H9 (cell line): ENCODE measurements at regions not wholly inside any gene's neighbourhood (a gene's known extent, or its start where the extent isn't known, plus 50 kb on each side); places are given as distances from the start of the nearest gene placed in this dataset.

Experiments used
- DNase-seq: peaks from one replicate; pipeline ENCODE4 v3.0.0-alpha.2; 2017
- H2AFZ ChIP-seq: one replicate; pipeline ENCODE4 v1.6.1; 2013; ENCODE audit warnings: mild to moderate bottlenecking, low read length, control low read depth, moderate library complexity
- H2AK5ac ChIP-seq: 2 replicates; pipeline ENCODE4 v1.6.1; 2013; ENCODE audit warnings: low read length, control low read depth, mixed read lengths; ENCODE audit not compliant: insufficient read length
- H2BK120ac ChIP-seq: one replicate; pipeline ENCODE4 v1.6.1; 2013; ENCODE audit warnings: low read depth, mild to moderate bottlenecking, low read length, control low read depth, inconsistent platforms; ENCODE audit not compliant: poor library complexity, severe bottlenecking
- H2BK12ac ChIP-seq: 2 replicates; pipeline ENCODE4 v1.6.1; 2013; ENCODE audit warnings: low read length, control low read depth, mixed read lengths, low read depth; ENCODE audit not compliant: insufficient read length
- H2BK15ac ChIP-seq: 2 replicates; pipeline ENCODE4 v1.6.1; 2013; ENCODE audit warnings: low read depth, low read length, control low read depth
- H2BK20ac ChIP-seq: one replicate; pipeline ENCODE4 v1.6.1; 2013; ENCODE audit warnings: low read depth, mild to moderate bottlenecking, low read length, control low read depth, inconsistent platforms; ENCODE audit not compliant: poor library complexity, severe bottlenecking
- H2BK5ac ChIP-seq: 2 replicates; pipeline ENCODE4 v1.6.1; 2013; ENCODE audit warnings: low read length, control low read depth, mixed read lengths; ENCODE audit not compliant: insufficient read length
- H3K14ac ChIP-seq: 2 replicates; pipeline ENCODE4 v1.6.1; 2013; ENCODE audit warnings: low read length, control low read depth; ENCODE audit not compliant: insufficient read depth
- H3K18ac ChIP-seq: 2 replicates; pipeline ENCODE4 v1.6.1; 2013; ENCODE audit warnings: low read depth, mild to moderate bottlenecking, mixed read lengths, low read length, control low read depth; ENCODE audit not compliant: insufficient read length
- H3K23ac ChIP-seq: 2 replicates; pipeline ENCODE4 v1.6.1; 2013; ENCODE audit warnings: low read length, control low read depth, mixed read lengths, low read depth; ENCODE audit not compliant: insufficient read length
- H3K23me2 ChIP-seq: 2 replicates; pipeline ENCODE4 v1.6.1; 2013; ENCODE audit warnings: low read depth, mild to moderate bottlenecking, mixed read lengths, low read length, control low read depth; ENCODE audit not compliant: insufficient read length, poor library complexity, severe bottlenecking
- H3K27ac ChIP-seq: 2 replicates; pipeline ENCODE4 v1.5.1; 2013; ENCODE audit warnings: low read length, control low read depth, mixed read lengths, low read depth; ENCODE audit not compliant: insufficient read length
- H3K27me3 ChIP-seq: 2 replicates; pipeline ENCODE4 v1.6.1; 2013; ENCODE audit warnings: low read length, control low read depth, inconsistent platforms; ENCODE audit not compliant: insufficient read depth
- H3K4ac ChIP-seq: 2 replicates; pipeline ENCODE4 v1.6.1; 2013; ENCODE audit warnings: low read depth, mild to moderate bottlenecking, control low read depth, inconsistent platforms, low read length, moderate library complexity
- H3K4me1 ChIP-seq: 2 replicates; pipeline ENCODE4 v1.6.1; 2013; ENCODE audit warnings: low read length, control low read depth, inconsistent platforms; ENCODE audit not compliant: insufficient read depth
- H3K4me2 ChIP-seq: 2 replicates; pipeline ENCODE4 v1.6.1; 2013; ENCODE audit warnings: low read length, control low read depth, mixed read lengths; ENCODE audit not compliant: insufficient read length, insufficient read depth
- H3K56ac ChIP-seq: 2 replicates; pipeline ENCODE4 v1.6.1; 2013; ENCODE audit warnings: low read depth, mild to moderate bottlenecking, mixed read lengths, low read length, control low read depth; ENCODE audit not compliant: insufficient read length
- H3K79me1 ChIP-seq: 2 replicates; pipeline ENCODE4 v1.6.1; 2013; ENCODE audit warnings: low read depth, mild to moderate bottlenecking, moderate library complexity, low read length, control low read depth, inconsistent platforms; ENCODE audit not compliant: insufficient read depth, poor library complexity, severe bottlenecking
- H3K79me2 ChIP-seq: 2 replicates; pipeline ENCODE4 v1.6.1; 2013; ENCODE audit warnings: low read length, control low read depth, inconsistent platforms; ENCODE audit not compliant: insufficient read depth
- H3K9ac ChIP-seq: 2 replicates; pipeline ENCODE4 v1.6.1; 2013; ENCODE audit warnings: low read length, control low read depth, mixed read lengths; ENCODE audit not compliant: insufficient read length; ENCODE audit errors: extremely low read depth
- H3K9me3 ChIP-seq: one replicate; pipeline ENCODE4 v1.6.1; 2013; ENCODE audit warnings: low read depth, low read length, inconsistent platforms; ENCODE audit not compliant: control insufficient read depth
- H3T11ph ChIP-seq: one replicate; pipeline ENCODE4 v1.6.1; 2013; ENCODE audit warnings: mild to moderate bottlenecking, low read length, control low read depth, inconsistent platforms
- H4K20me1 ChIP-seq: one replicate; pipeline ENCODE4 v1.6.1; 2013; ENCODE audit not compliant: control insufficient read depth, insufficient read length, insufficient read depth
- H4K5ac ChIP-seq: 2 replicates; pipeline ENCODE4 v1.6.1; 2013; ENCODE audit warnings: low read depth, mild to moderate bottlenecking, mixed read lengths, low read length, control low read depth; ENCODE audit not compliant: insufficient read length
- H4K8ac ChIP-seq: replicated peaks from 2 replicates; pipeline ENCODE4 v1.6.1; 2013; ENCODE audit warnings: low read length, control low read depth, mixed read lengths, low read depth; ENCODE audit not compliant: insufficient read length
- H4K91ac ChIP-seq: 2 replicates; pipeline ENCODE4 v1.6.1; 2013; ENCODE audit warnings: low read depth, mild to moderate bottlenecking, moderate library complexity, mixed read lengths, low read length, control low read depth; ENCODE audit not compliant: insufficient read length
- H3K27ac Mint-ChIP-seq, 3 experiments: 2 replicates in 2 of 3; 3 replicates in 1 of 3; pipeline ENCODE4 v1.8.0; 2020 to 2021; ENCODE audit warnings: mixed read lengths in 3 of 3, mild to moderate bottlenecking in 1 of 3, moderate library complexity in 1 of 3
- H3K27me3 Mint-ChIP-seq: 2 replicates; pipeline ENCODE4 v1.8.0; 2021; ENCODE audit warnings: low read depth, mild to moderate bottlenecking, moderate library complexity, mixed read lengths
- H3K36me3 Mint-ChIP-seq, 3 experiments: 2 replicates in 2 of 3; 3 replicates in 1 of 3; pipeline ENCODE4 v1.8.0; 2020 to 2021; ENCODE audit warnings: low read depth in 3 of 3, mixed read lengths in 3 of 3; ENCODE audit not compliant: insufficient read depth in 1 of 3
- H3K4me1 Mint-ChIP-seq, 2 experiments: 2 replicates each; pipeline ENCODE4 v1.8.0; 2020; ENCODE audit warnings: mixed read lengths in 2 of 2
- H3K4me3 Mint-ChIP-seq, 2 experiments: 2 replicates in 1 of 2; 3 replicates in 1 of 2; pipeline ENCODE4 v1.8.0; 2020 to 2021; ENCODE audit warnings: mild to moderate bottlenecking in 2 of 2, mixed read lengths in 2 of 2, moderate library complexity in 1 of 2
- H3K9me3 Mint-ChIP-seq, 2 experiments: 2 replicates in 1 of 2; 3 replicates in 1 of 2; pipeline ENCODE4 v1.8.0; 2020; ENCODE audit warnings: mild to moderate bottlenecking in 2 of 2, mixed read lengths in 2 of 2, moderate library complexity in 1 of 2
- CTCF ChIP-seq: fragments of 200-600 bp; sonication (generic); conservative IDR thresholded peaks from 3 replicates; pipeline ENCODE4 v1.8.0; 2021; ENCODE audit warnings: antibody characterized with exemption, mild to moderate bottlenecking
- WGBS: extraction: QIAGEN DNeasy Blood & Tissue Kit; methylation state at CpG from one replicate; pipeline ENCODE4 v1.1.7; 2013; ENCODE audit warnings: missing lambda C conversion rate, low lambda C conversion rate, mixed read lengths; ENCODE audit not compliant: insufficient read length; ENCODE audit errors: extremely low coverage; 5-methylcytosine and 5-hydroxymethylcytosine counted together

GRCh38 chr18:25538175-25538922 is 186.4 kb upstream of the ZNF521 start:
- H3K4me1 ChIP-seq, result no peaks in the 10 kb centered on the region
- no peak overlapping the region for H3K4ac ChIP-seq
- H2BK5ac ChIP-seq, result no peak overlapping the region
- no peak overlapping the region for H3K56ac ChIP-seq
- no peak overlapping the region for H4K5ac ChIP-seq
- H2AK5ac ChIP-seq, result no peak overlapping the region
- no peaks in the 10 kb centered on the region for H3K79me2 ChIP-seq
- no peak overlapping the region for H3K9ac ChIP-seq
- Mint-ChIP-seq H3K27me3 (no peaks in the 10 kb centered on the region), H3K4me1 (peaks cover 0 to 2% of the 10 kb centered on the region in 2 experiments; a peak in 1 of 4 replicates), H3K36me3 (peaks cover 0 to 10% (median 10%) of the 10 kb centered on the region in 3 experiments; a peak in 4 of 7 replicates), H3K4me3 (no peak overlapping the region), H3K9me3 (peaks cover 0 to 10% of the 10 kb centered on the region in 2 experiments; a peak in 2 of 5 replicates), H3K27ac (no peak overlapping the region)
- H3K4me2 ChIP-seq, result no peak overlapping the region
- H3K27ac ChIP-seq, result no peak overlapping the region
- no peak overlapping the region for H2AFZ ChIP-seq
- no peak overlapping the region for H3T11ph ChIP-seq
- no peak overlapping the region for H2BK15ac ChIP-seq
- DNase-seq, result no peak
- no peak for TF ChIP-seq CTCF
- H2BK20ac ChIP-seq, result no peak overlapping the region
- no CpG with 5 or more reads among the region's 7 CpGs for WGBS
- H3K79me1 ChIP-seq, result no peaks in the 10 kb centered on the region
- no peak overlapping the region for H3K23ac ChIP-seq
- H2BK12ac ChIP-seq, result no peak overlapping the region
- H4K8ac ChIP-seq, result no peak overlapping the region
- H3K9me3 ChIP-seq, result no peaks in the 10 kb centered on the region
- no peaks in the 10 kb centered on the region for H3K27me3 ChIP-seq
- H3K14ac ChIP-seq, result no peak overlapping the region
- no peak overlapping the region for H4K91ac ChIP-seq
- H3K23me2 ChIP-seq, result no peaks in the 10 kb centered on the region
- no peaks in the 10 kb centered on the region for H4K20me1 ChIP-seq
- H2BK120ac ChIP-seq, result no peak overlapping the region
- no peak overlapping the region for H3K18ac ChIP-seq
